ENCODE measurements at regions not wholly inside any gene's neighbourhood (a gene's known extent, or its start where the extent isn't known, plus 50 kb on each side); places are given as distances from the start of the nearest gene placed in this dataset.
"Not testable (repeated sequence)": the region's sequence is repeated elsewhere in the genome, so short reads cannot be mapped to it uniquely, and the experiment has no call there.

DNA sequence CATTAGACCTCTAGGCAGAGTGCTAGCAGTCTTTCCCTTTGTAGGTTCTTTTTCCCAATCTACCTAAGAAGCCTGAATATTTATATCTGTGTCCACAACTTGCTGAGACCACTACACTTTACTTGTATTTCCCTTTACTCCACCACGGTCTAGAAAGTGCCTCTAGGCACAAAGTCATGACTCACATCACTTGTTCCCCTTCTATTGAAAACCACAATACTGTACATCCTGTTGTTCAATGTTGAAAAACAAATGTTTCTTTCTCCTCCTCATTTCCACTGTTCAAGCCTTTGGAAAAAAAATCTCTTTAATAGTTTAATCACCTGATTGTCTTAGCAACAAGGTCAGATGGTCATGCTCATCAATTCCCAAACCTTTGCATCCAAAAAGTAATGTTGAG is 326.7 kb downstream of the GUCY2F start:
- H3K4me3 ChIP-seq (ENCODE audit: low read depth, low read length), result no peak overlapping the region
- no peaks in the 10 kb centered on the region for H3K36me3 ChIP-seq (replicated peaks)
- H3K27me3 ChIP-seq (replicated peaks), result no peaks in the 10 kb centered on the region
- TF ChIP-seq, protein P1, sequence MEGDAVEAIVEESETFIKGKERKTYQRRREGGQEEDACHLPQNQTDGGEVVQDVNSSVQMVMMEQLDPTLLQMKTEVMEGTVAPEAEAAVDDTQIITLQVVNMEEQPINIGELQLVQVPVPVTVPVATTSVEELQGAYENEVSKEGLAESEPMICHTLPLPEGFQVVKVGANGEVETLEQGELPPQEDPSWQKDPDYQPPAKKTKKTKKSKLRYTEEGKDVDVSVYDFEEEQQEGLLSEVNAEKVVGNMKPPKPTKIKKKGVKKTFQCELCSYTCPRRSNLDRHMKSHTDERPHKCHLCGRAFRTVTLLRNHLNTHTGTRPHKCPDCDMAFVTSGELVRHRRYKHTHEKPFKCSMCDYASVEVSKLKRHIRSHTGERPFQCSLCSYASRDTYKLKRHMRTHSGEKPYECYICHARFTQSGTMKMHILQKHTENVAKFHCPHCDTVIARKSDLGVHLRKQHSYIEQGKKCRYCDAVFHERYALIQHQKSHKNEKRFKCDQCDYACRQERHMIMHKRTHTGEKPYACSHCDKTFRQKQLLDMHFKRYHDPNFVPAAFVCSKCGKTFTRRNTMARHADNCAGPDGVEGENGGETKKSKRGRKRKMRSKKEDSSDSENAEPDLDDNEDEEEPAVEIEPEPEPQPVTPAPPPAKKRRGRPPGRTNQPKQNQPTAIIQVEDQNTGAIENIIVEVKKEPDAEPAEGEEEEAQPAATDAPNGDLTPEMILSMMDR (IDR thresholded peaks at IDR 0.05; ENCODE audit: low read depth, low read length, missing control alignments), result no peak
- in situ Hi-C loops (cut with HindIII; ENCODE audit: low pct_ligation_motif_present, low sequenced_read_pairs), result no loop called here
- no peak for DNase-seq
- H3K27ac ChIP-seq, result no peak overlapping the region

DNA sequence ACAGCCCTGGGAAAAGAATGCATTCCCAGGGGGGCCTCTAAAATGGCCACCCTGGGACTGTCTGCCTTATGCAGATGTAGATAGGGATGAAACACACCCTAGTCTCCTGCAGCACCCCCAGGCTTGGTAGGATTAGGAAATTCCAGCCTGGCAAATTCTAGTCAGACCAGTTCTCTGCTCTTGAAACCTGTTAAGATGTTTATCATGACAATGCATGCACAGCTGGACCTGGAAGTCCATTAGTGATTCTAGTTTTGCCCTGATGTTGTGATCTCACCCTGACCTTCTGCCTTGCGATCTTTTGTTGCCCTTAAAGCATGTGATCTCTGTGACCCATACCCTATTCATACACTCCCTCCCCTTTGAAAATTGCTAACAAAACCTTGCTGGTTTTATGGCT is 337.7 kb downstream of the GUCY2F start:
- in situ Hi-C loops (cut with HindIII; ENCODE audit: low pct_ligation_motif_present, low sequenced_read_pairs); H3K4me3 ChIP-seq (ENCODE audit: low read depth, low read length); H3K27me3 ChIP-seq (replicated peaks); H3K27ac ChIP-seq; DNase-seq; H3K36me3 ChIP-seq (replicated peaks): not testable (repeated sequence)

DNA sequence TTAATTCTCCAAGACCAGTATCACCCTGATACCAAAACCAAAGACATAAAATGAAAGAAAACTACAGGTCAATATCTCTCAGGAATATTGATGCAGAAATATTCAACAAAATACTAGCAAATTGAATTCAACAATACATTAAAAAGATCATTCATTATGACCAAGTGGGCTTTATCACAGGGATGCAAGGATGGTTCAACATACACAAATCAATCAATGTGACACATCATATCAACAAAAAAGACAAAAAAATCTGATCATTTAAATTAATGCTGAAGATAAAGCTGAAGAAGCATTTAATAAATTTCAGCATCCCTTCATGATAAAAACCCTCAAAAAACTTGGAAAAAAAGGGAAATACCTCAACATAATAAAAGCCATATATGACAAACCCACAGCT is 341.4 kb downstream of the GUCY2F start:
- no peaks in the 10 kb centered on the region for H3K27me3 ChIP-seq (replicated peaks)
- TF ChIP-seq, protein P1 (IDR thresholded peaks at IDR 0.05; ENCODE audit: low read depth, low read length, missing control alignments), result no peak
- no peak for DNase-seq
- no peaks in the 10 kb centered on the region for H3K36me3 ChIP-seq (replicated peaks)
- no peak overlapping the region for H3K27ac ChIP-seq
- in situ Hi-C loops (cut with HindIII; ENCODE audit: low pct_ligation_motif_present, low sequenced_read_pairs), result no loop called here
- no peak overlapping the region for H3K4me3 ChIP-seq (ENCODE audit: low read depth, low read length)

DNA sequence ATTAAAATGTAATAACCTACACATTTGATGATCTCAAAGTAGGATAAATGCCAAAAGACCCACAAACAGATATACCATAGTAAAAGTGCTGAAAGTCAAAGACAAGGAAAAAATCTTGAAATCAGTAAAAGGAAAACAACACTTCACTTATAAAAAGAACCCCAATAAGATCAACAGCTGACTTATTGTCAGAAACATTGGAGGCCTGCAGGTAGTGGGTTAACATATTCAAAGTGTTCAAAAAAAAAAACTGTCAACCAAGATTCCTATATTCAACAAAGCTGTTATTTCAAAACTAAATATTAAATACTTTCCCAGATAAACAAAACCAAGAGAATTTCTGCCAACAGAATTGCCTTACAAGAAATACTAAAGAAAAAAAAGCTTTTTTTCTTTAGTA is 347.1 kb downstream of the GUCY2F start:
- in situ Hi-C loops (cut with HindIII; ENCODE audit: low pct_ligation_motif_present, low sequenced_read_pairs), result no loop called here
- no peak overlapping the region for H3K4me3 ChIP-seq (ENCODE audit: low read depth, low read length)
- H3K27me3 ChIP-seq (replicated peaks), result no peaks in the 10 kb centered on the region
- no peaks in the 10 kb centered on the region for H3K36me3 ChIP-seq (replicated peaks)
- TF ChIP-seq, protein P1 (IDR thresholded peaks at IDR 0.05; ENCODE audit: low read depth, low read length, missing control alignments), result no peak
- H3K27ac ChIP-seq, result no peak overlapping the region
- DNase-seq, result no peak

DNA sequence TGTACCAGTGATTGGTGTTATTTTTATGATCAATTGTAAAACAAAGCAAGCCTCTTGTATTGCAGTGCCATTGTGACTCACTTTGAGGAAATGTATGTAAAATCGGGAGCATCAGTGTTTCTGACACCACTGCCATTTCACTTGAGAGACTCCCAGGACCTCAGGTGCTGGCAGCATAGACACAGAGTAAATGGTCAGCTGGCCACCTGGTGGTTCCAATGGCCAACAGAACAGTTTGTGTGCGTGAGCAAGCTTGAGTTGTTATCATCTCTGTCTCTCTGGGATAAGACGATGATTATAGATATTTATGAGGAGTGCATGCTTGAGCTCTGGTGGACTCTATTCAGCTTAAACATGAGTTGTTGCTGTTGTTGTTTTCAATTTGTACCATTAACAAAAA is 356.6 kb downstream of the GUCY2F start:
- TF ChIP-seq, protein P1 (IDR thresholded peaks at IDR 0.05; ENCODE audit: low read depth, low read length, missing control alignments), result no peak
- Histone ChIP-seq H3K27ac (no peak overlapping the region), H3K27me3 (replicated peaks) (no peaks in the 10 kb centered on the region)

DNA sequence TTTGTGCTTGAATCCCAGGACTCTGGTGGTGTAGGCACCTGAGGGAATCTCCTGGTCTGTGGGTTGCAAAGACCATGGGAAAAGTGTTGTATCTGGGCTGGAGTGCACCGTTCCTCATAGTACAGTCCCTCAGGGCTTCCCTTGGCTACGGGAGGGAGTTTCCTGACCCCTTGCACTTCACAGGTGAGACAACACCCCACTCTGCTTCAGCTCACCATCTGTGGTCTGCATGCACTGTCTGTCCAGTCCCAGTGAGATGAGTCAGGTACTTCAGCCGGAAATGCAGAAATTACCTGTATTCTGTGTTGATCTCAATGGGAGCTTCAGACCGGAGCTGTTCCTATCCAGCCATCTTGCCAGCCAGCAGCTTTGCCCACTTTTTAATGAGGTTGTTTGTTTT is 353.0 kb upstream of the IRS4 start:
- Histone ChIP-seq H3K4me3 (ENCODE audit: low read depth, low read length) (no peak overlapping the region), H3K27me3 (replicated peaks) (no peaks in the 10 kb centered on the region), H3K36me3 (replicated peaks) (no peaks in the 10 kb centered on the region), H3K27ac (no peak overlapping the region)
- no peak for DNase-seq
- TF ChIP-seq, protein P1 (IDR thresholded peaks at IDR 0.05; ENCODE audit: low read depth, low read length, missing control alignments), result no peak
- in situ Hi-C loops (cut with HindIII; ENCODE audit: low pct_ligation_motif_present, low sequenced_read_pairs), result no loop called here

More for the DNA sequence above, 356.6 kb downstream of the GUCY2F start:
- Histone ChIP-seq H3K4me3 (ENCODE audit: low read depth, low read length) (no peak overlapping the region), H3K36me3 (replicated peaks) (no peaks in the 10 kb centered on the region)
- no peak for DNase-seq
- in situ Hi-C loops (cut with HindIII; ENCODE audit: low pct_ligation_motif_present, low sequenced_read_pairs), result no loop called here
